ENCODE measurements at regions not wholly inside any gene's neighbourhood (a gene's known extent, or its start where the extent isn't known, plus 50 kb on each side); places are given as distances from the start of the nearest gene placed in this dataset.

- ATAC-seq (replicated peaks) (no peak), DNase-seq (no peak)
- no peaks in the 10 kb centered on the region for H3K9me3 Mint-ChIP-seq
- H3K27me3 Mint-ChIP-seq, result peaks cover 32 to 40% of the 10 kb centered on the region in 2 donors
- H3K36me3 Mint-ChIP-seq, result no peaks in the 10 kb centered on the region
- no peak overlapping the region for H3K27ac Mint-ChIP-seq
- H3K4me3 Mint-ChIP-seq, result no peak overlapping the region
- H3K4me1 Mint-ChIP-seq, result no peaks in the 10 kb centered on the region
Observed at GRCh38 chr5:141800617-141801016, 77.6 kb downstream of the PCDH1 start.

DNA sequence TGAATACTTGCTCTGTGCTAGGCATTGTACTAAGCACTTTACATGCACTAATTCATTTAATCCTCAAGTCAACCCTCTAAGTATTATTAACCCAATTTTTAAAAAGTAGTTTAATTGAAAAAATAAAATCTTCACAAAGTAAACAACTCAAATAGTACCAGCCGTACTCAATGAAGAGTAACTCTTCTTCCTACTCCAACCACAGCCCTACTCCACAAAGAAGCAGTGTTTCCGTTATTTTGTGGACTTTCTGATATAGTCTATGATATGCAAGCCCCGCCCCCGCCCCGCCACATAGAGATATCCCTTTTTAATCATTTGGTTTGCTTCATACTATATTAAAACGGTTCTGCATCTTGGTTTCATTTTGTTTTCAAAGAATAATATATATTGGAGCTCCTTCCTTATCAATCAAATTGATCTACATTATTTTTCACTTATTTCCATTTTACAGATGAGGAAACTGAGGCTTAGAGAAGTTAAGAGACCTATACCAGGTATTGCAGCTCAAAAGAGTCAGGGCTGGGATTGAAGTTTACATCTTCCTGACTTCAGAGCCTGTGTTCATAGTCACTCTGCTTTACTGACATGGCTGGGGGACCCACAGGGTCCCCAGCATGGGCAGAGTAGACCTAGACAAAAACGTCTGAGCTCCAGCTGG, 78.6 kb downstream of the PCDH1 start:
- Mint-ChIP-seq H3K27ac (no peak overlapping the region), H3K27me3 (peaks cover 27 to 30% of the 10 kb centered on the region in 2 donors), H3K4me3 (no peak overlapping the region), H3K9me3 (no peaks in the 10 kb centered on the region), H3K36me3 (no peaks in the 10 kb centered on the region), H3K4me1 (no peaks in the 10 kb centered on the region)
- ATAC-seq (replicated peaks), result no peak
- no peak for DNase-seq

GRCh38 chr5:141797425-141797824, 80.8 kb downstream of the PCDH1 start:
- ATAC-seq (replicated peaks), result no peak

DNA sequence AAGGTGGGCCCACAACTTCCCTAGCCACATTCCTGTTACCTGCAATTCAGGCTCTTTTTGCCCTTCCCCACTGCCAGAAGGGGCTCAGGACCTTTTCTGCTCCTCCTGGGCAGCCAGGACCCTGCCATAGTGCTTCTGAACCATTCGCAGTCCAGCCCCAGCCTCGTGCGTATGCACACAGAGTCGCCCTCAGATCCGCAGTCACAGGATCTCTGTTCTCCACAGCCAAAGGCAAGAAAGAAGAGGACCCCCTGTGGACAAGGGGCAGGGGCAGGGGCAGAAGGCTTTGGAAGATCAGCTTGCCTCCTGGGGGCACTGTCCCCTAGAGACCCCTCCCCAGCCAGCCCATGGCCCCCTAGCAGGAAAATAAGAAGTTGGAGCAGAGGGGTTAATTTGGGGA, 82.8 kb downstream of the PCDH1 start:
- no peak overlapping the region for H3K27ac Mint-ChIP-seq
- no peaks in the 10 kb centered on the region for H3K9me3 Mint-ChIP-seq

More at GRCh38 chr5:141797425-141797824, 80.8 kb downstream of the PCDH1 start:
- H3K4me3 Mint-ChIP-seq, result no peak overlapping the region
- peaks cover 17 to 19% of the 10 kb centered on the region in 2 donors for H3K27me3 Mint-ChIP-seq
- no peak for DNase-seq
- no peaks in the 10 kb centered on the region for H3K4me1 Mint-ChIP-seq
- H3K9me3 Mint-ChIP-seq, result no peaks in the 10 kb centered on the region
- no peak overlapping the region for H3K27ac Mint-ChIP-seq
- H3K36me3 Mint-ChIP-seq, result no peaks in the 10 kb centered on the region

DNA sequence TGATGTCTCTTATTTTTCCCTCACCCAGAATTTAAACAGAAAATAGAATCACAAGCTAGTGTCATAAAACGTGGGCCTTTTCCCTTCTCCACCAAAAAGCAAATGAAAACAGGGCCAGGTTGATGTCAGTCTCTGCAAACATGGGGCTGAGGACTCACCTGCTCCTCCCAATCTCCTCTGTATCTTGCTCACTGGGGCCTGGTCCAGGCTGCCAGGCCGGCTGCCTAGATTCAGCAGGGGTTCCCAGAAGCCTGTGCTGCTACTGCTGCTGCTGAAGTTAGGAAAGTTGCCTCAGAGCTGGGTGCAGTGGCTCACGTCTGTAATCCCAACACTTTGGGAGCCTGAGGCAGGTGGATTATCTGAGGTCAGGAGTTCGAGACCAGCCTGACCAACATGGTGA, 84.3 kb downstream of the PCDH1 start:
- ATAC-seq (replicated peaks) (no peak), DNase-seq (no peak)
- no peak overlapping the region for H3K4me3 Mint-ChIP-seq
- H3K9me3 Mint-ChIP-seq, result no peaks in the 10 kb centered on the region
- H3K27me3 Mint-ChIP-seq, result peaks cover 22 to 31% of the 10 kb centered on the region in 2 donors
- H3K27ac Mint-ChIP-seq, result no peak overlapping the region
- H3K36me3 Mint-ChIP-seq, result no peaks in the 10 kb centered on the region
- H3K4me1 Mint-ChIP-seq, result no peaks in the 10 kb centered on the region

More for the DNA sequence above, 82.8 kb downstream of the PCDH1 start:
- Mint-ChIP-seq H3K4me3 (no peak overlapping the region), H3K4me1 (no peaks in the 10 kb centered on the region), H3K27me3 (peaks cover 16 to 25% of the 10 kb centered on the region in 2 donors), H3K36me3 (no peaks in the 10 kb centered on the region)
- ATAC-seq (replicated peaks) (no peak), DNase-seq (no peak)

DNA sequence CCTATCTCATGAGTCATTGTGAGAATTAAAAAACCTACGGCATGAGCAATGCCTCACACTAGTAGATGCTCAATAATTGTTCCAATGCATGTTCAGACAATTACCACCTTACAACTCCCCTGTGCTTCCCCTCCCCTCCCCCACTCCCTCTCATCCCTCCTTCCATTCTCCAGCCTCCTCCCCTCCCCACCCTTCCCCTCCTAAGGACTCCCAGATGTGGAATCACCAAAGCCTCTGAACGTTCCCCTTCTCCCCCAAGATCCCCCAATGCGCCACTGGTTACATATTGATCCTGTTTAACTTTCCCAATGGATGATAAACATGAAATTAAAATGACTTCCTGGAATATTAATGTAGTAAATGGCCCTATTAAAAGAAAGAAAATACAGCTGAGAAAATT, 84.8 kb downstream of the PCDH1 start:
- DNase-seq (no peak), ATAC-seq (replicated peaks) (no peak)
- H3K27me3 Mint-ChIP-seq, result peaks cover 21 to 30% of the 10 kb centered on the region in 2 donors
- H3K4me3 Mint-ChIP-seq, result no peak overlapping the region
- no peaks in the 10 kb centered on the region for H3K4me1 Mint-ChIP-seq
- no peaks in the 10 kb centered on the region for H3K36me3 Mint-ChIP-seq
- H3K27ac Mint-ChIP-seq, result no peak overlapping the region
- no peaks in the 10 kb centered on the region for H3K9me3 Mint-ChIP-seq

- no peaks in the 10 kb centered on the region for H3K36me3 Mint-ChIP-seq
- H3K27me3 Mint-ChIP-seq, result peaks cover 40 to 41% of the 10 kb centered on the region in 2 donors
- no peak overlapping the region for H3K4me3 Mint-ChIP-seq
- H3K4me1 Mint-ChIP-seq, result no peaks in the 10 kb centered on the region
- no peaks in the 10 kb centered on the region for H3K9me3 Mint-ChIP-seq
- DNase-seq (no peak), ATAC-seq (replicated peaks) (no peak)
- H3K27ac Mint-ChIP-seq, result no peak overlapping the region
Observed at GRCh38 chr5:141790630-141791029, 87.6 kb downstream of the PCDH1 start.

DNA sequence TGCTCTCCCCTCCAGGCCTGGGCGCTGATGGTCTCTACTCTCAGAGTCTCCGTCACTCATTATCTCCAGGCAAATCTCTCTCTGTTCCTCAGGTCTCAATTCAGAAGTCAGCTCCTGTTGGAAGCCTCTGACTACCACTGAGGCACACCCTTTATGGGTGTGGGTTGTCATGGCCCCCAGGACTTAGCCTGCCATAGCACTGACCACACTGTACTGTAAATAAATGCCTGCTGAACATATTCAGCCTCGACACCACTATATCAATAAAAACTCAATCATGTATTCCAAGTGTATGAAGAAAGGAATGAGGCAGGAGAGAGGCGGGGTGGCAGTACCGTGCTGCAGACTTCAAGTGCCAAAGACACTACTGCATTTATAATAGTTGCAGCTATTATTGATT, 88.9 kb downstream of the PCDH1 start:
- Mint-ChIP-seq H3K4me1 (no peaks in the 10 kb centered on the region), H3K4me3 (no peak overlapping the region), H3K36me3 (no peaks in the 10 kb centered on the region), H3K9me3 (no peaks in the 10 kb centered on the region), H3K27me3 (peaks cover 38 to 41% of the 10 kb centered on the region in 2 donors), H3K27ac (no peak overlapping the region)
- no peak for ATAC-seq (replicated peaks)
- no peak for DNase-seq

GRCh38 chr5:141788296-141788970, 89.8 kb downstream of the PCDH1 start:
- Mint-ChIP-seq H3K4me3 (no peak overlapping the region), H3K36me3 (no peaks in the 10 kb centered on the region), H3K27me3 (peaks cover 41 to 47% of the 10 kb centered on the region in 2 donors), H3K9me3 (no peaks in the 10 kb centered on the region), H3K27ac (no peak overlapping the region), H3K4me1 (no peaks in the 10 kb centered on the region)
- ATAC-seq (replicated peaks) (no peak), DNase-seq (no peak)

- Mint-ChIP-seq H3K9me3 (no peaks in the 10 kb centered on the region), H3K36me3 (no peaks in the 10 kb centered on the region), H3K27ac (no peak overlapping the region), H3K4me3 (no peak overlapping the region), H3K27me3 (peaks cover 36 to 45% of the 10 kb centered on the region in 2 donors), H3K4me1 (no peaks in the 10 kb centered on the region)
- ATAC-seq (replicated peaks), result no peak
- no peak for DNase-seq
Observed at GRCh38 chr5:141787376-141787775, 90.8 kb downstream of the PCDH1 start.

DNA sequence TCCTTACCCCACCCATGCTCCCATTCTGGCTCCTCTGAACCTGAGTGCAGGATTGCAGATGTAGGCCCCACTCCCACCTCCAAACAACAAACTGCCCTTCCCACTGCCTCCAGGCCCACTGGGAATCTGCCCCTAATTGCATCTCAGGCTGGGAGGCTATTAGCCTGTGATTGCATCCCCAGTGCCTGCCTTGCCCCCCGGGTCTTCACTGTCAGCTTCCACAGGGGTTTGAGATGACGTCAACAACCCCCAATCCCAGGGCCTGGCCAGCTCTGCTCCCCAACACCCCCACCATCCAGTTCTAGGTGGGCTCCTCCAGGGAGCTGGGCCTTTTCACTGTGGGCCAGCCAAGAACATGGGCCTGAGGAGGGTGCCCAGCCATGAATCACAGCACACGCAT, 91.5 kb downstream of the PCDH1 start:
- Mint-ChIP-seq H3K4me1 (peaks cover 0 to under 1% of the 10 kb centered on the region in 2 donors), H3K27me3 (peaks cover 32 to 45% of the 10 kb centered on the region in 2 donors), H3K9me3 (no peaks in the 10 kb centered on the region), H3K36me3 (no peaks in the 10 kb centered on the region), H3K27ac (no peak overlapping the region), H3K4me3 (no peak overlapping the region)
- DNase-seq, result no peak
- ATAC-seq (replicated peaks), result no peak

GRCh38 chr5:141785711-141786110, 92.5 kb downstream of the PCDH1 start:
- DNase-seq (no peak), ATAC-seq (replicated peaks) (no peak)
- Mint-ChIP-seq H3K9me3 (no peaks in the 10 kb centered on the region), H3K4me3 (no peak overlapping the region), H3K27ac (no peak overlapping the region), H3K27me3 (peaks cover 30 to 45% of the 10 kb centered on the region in 2 donors), H3K36me3 (no peaks in the 10 kb centered on the region), H3K4me1 (peaks cover 0 to 6% of the 10 kb centered on the region in 2 donors)

GRCh38 chr5:141785135-141785534, 93.1 kb downstream of the PCDH1 start:
- ATAC-seq (replicated peaks) (no peak), DNase-seq (no peak)
- Mint-ChIP-seq H3K27ac (no peak overlapping the region), H3K4me1 (peaks cover 2 to 8% of the 10 kb centered on the region in 2 donors), H3K4me3 (no peak overlapping the region), H3K36me3 (no peaks in the 10 kb centered on the region), H3K9me3 (no peaks in the 10 kb centered on the region), H3K27me3 (peaks cover 29 to 45% of the 10 kb centered on the region in 2 donors)

DNA sequence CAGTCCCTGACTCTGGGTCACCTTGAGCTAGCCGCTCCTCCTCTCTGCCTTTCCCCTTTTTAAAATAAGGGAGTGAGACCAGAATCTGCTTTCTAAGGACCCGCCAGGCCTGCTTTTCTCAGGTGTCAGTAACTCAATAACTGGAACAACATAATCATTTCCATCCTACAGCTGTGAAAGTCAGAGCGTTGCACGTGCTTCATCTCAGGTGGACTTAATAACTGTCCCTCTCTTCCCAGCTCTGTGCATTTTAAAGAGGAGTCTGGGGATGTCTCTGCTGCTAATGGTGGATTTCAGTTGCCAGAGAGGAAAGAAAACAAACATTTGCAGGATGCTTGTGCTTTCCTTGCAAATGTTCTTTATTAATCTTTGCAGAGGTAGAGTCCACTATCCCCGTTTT, 93.7 kb downstream of the PCDH1 start:
- DNase-seq, result no peak
- no peak overlapping the region for H3K4me3 Mint-ChIP-seq
- H3K36me3 Mint-ChIP-seq, result no peaks in the 10 kb centered on the region
- H3K27me3 Mint-ChIP-seq, result peaks cover 26 to 45% of the 10 kb centered on the region in 2 donors
- no peaks in the 10 kb centered on the region for H3K9me3 Mint-ChIP-seq
- no peak overlapping the region for H3K27ac Mint-ChIP-seq
- H3K4me1 Mint-ChIP-seq, result peaks cover 2 to 14% of the 10 kb centered on the region in 2 donors
- no peak for ATAC-seq (replicated peaks)

DNA sequence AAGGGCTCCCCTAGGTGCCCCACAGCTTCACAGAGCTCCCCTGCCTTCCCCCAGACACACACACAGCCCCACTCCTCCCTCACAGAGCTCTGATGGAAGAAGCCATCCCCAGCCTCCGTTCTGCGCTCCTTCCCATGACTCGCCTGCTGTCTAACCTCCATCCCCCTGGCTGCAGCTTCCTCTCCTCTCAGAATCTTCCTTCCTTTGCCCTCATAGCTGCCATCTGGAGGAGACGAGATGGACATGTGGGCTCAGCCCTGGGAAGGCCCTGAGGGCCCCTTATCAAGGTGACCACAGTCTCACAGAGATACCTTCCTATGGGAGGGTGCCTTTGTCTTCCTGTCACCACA, 94.3 kb downstream of the PCDH1 start:
- Mint-ChIP-seq H3K27me3 (peaks cover 21 to 40% of the 10 kb centered on the region in 2 donors), H3K36me3 (no peaks in the 10 kb centered on the region), H3K27ac (no peak overlapping the region), H3K4me1 (peaks cover 4 to 19% of the 10 kb centered on the region in 2 donors), H3K4me3 (no peak overlapping the region), H3K9me3 (no peaks in the 10 kb centered on the region)
- no peak for ATAC-seq (replicated peaks)
- DNase-seq, result no peak
